Neural cell (in vitro differentiated cells): ENCODE measurements at regions not wholly inside any gene's neighbourhood (a gene's known extent, or its start where the extent isn't known, plus 50 kb on each side); places are given as distances from the start of the nearest gene placed in this dataset.

ENCODE experiments used
- H2AFZ ChIP-seq: fragments of 200-600, 300-800 bp; sonication (generic), shearing (Covaris generic); 2 replicates; pipeline ENCODE4 v1.6.0; 2014; ENCODE audit warnings: low read depth, mild to moderate bottlenecking, antibody characterized with exemption, low read length, moderate library complexity
- H3F3A ChIP-seq: fragments of 200-600 bp; shearing (Covaris generic); 2 replicates; pipeline ENCODE4 v1.6.1; 2016; ENCODE audit warnings: mild to moderate bottlenecking, moderate library complexity, mixed read lengths, antibody characterized with exemption, low read length; ENCODE audit not compliant: insufficient read depth, poor library complexity, severe bottlenecking
- H3K27ac ChIP-seq: fragments of 200-600, 300-800 bp; sonication (generic), shearing (Covaris generic); 2 replicates; pipeline ENCODE4 v1.5.1; 2014; ENCODE audit warnings: mild to moderate bottlenecking, low read length, moderate library complexity
- H3K27me3 ChIP-seq: fragments of 300-800, 200-600 bp; sonication (generic), shearing (Covaris generic); 2 replicates; pipeline ENCODE4 v1.6.0; 2014; ENCODE audit warnings: mild to moderate bottlenecking, low read depth, low read length, moderate library complexity; ENCODE audit not compliant: insufficient read depth
- H3K36me3 ChIP-seq: fragments of 300-800, 200-600 bp; sonication (generic), shearing (Covaris generic); 2 replicates; pipeline ENCODE4 v1.5.1; 2014; ENCODE audit warnings: mild to moderate bottlenecking, antibody characterized with exemption, low read length, moderate library complexity; ENCODE audit not compliant: insufficient read depth
- H3K4me2 ChIP-seq: fragments of 300-800, 200-600 bp; sonication (generic), shearing (Covaris generic); 2 replicates; pipeline ENCODE4 v1.6.0; 2014; ENCODE audit warnings: mild to moderate bottlenecking, low read length
- H3K4me3 ChIP-seq: fragments of 300-800, 200-600 bp; sonication (generic), shearing (Covaris generic); 2 replicates; pipeline ENCODE4 v1.5.1; 2014; ENCODE audit warnings: mild to moderate bottlenecking, low read length, moderate library complexity
- H3K79me2 ChIP-seq: fragments of 200-600 bp; shearing (Covaris generic); replicated peaks from 2 replicates; pipeline ENCODE4 v1.6.0; 2014; ENCODE audit warnings: mild to moderate bottlenecking, low read length, moderate library complexity; ENCODE audit not compliant: insufficient read depth
- H3K9ac ChIP-seq: fragments of 300-800, 200-600 bp; sonication (generic), shearing (Covaris generic); 2 replicates; pipeline ENCODE4 v1.6.1; 2016; ENCODE audit warnings: mild to moderate bottlenecking, low read length, mixed read lengths
- H3K9me2 ChIP-seq: fragments of 200-600 bp; shearing (Covaris generic); 2 replicates; pipeline ENCODE4 v1.6.1; 2016; ENCODE audit warnings: mild to moderate bottlenecking, low read length, mixed read lengths; ENCODE audit not compliant: insufficient read depth
- H3K9me3 ChIP-seq: fragments of 200-600, 300-800 bp; sonication (generic), shearing (Covaris generic); 2 replicates; pipeline ENCODE4 v1.6.1; 2016; ENCODE audit warnings: mild to moderate bottlenecking, mixed run types, low read length, moderate library complexity, mixed read lengths
- H4K20me1 ChIP-seq: fragments of 200-600 bp; shearing (Covaris generic); 2 replicates; pipeline ENCODE4 v1.6.1; 2016; ENCODE audit warnings: mild to moderate bottlenecking, mixed run types; ENCODE audit not compliant: insufficient read depth
- CTCF ChIP-seq: fragments of 450-650 bp; IDR thresholded peaks from 2 replicates; pipeline ENCODE4 v1.5.1; 2014; ENCODE audit warnings: antibody characterized with exemption, mild to moderate bottlenecking, moderate library complexity; ENCODE audit not compliant: poor library complexity, severe bottlenecking
- EP300 ChIP-seq: fragments of 450-650 bp; conservative IDR thresholded peaks from 2 replicates; pipeline ENCODE4 v1.6.1; 2014; ENCODE audit warnings: antibody characterized with exemption, mild to moderate bottlenecking, moderate library complexity; ENCODE audit not compliant: poor library complexity, severe bottlenecking
- EZH2 ChIP-seq: fragments of 200-600, 300-800 bp; shearing (Covaris generic), sonication (generic); IDR thresholded peaks from 2 replicates; pipeline ENCODE4 v1.6.1; 2014; ENCODE audit warnings: antibody characterized with exemption, low read length, borderline replicate concordance, mild to moderate bottlenecking; ENCODE audit not compliant: insufficient read depth, poor library complexity, severe bottlenecking
- MXI1 ChIP-seq: fragments of 450-650 bp; conservative IDR thresholded peaks from 2 replicates; pipeline ENCODE4 v1.6.1; 2014; ENCODE audit warnings: antibody characterized with exemption, mild to moderate bottlenecking; ENCODE audit not compliant: poor library complexity, severe bottlenecking
- POLR2AphosphoS5 ChIP-seq: IDR thresholded peaks from 2 replicates; pipeline ENCODE4 v1.6.1; 2012
- RAD21 ChIP-seq: fragments of 450-650 bp; conservative IDR thresholded peaks from 2 replicates; pipeline ENCODE4 v1.6.1; 2014; ENCODE audit warnings: antibody characterized with exemption, mild to moderate bottlenecking, moderate library complexity
- REST ChIP-seq: IDR thresholded peaks from 2 replicates; pipeline ENCODE4 v1.6.1; 2012; ENCODE audit warnings: borderline replicate concordance
- SMC3 ChIP-seq: fragments of 450-650 bp; conservative IDR thresholded peaks from 2 replicates; pipeline ENCODE4 v1.6.1; 2014; ENCODE audit warnings: antibody characterized with exemption, mild to moderate bottlenecking, moderate library complexity; ENCODE audit not compliant: poor library complexity
- TAF1 ChIP-seq: IDR thresholded peaks from 2 replicates; pipeline ENCODE4 v1.6.1; 2012; ENCODE audit warnings: low read depth

- H3K9me3 ChIP-seq, result no peaks in the 10 kb centered on the region
- H3K4me3 ChIP-seq, result no peak overlapping the region
- H3K79me2 ChIP-seq, result no peaks in the 10 kb centered on the region
- no peaks in the 10 kb centered on the region for H3K27me3 ChIP-seq
- H3K27ac ChIP-seq, result no peak overlapping the region
- no peaks in the 10 kb centered on the region for H3K36me3 ChIP-seq
- no peaks in the 10 kb centered on the region for H4K20me1 ChIP-seq
- H3F3A ChIP-seq, result no peaks in the 10 kb centered on the region
- H3K9ac ChIP-seq, result no peak overlapping the region
- H2AFZ ChIP-seq, result no peak overlapping the region
- TF ChIP-seq RAD21 (no peak), POLR2AphosphoS5 (no peak), SMC3 (no peak), MXI1 (no peak), EP300 (no peak), CTCF (no peak), REST (no peak), EZH2 (no peak), TAF1 (no peak)
- H3K9me2 ChIP-seq, result no peaks in the 10 kb centered on the region
- H3K4me2 ChIP-seq, result no peak overlapping the region
Measured at GRCh38 chr11:47911149-47911548, 63.0 kb upstream of the NUP160 start.

GRCh38 chr11:47908198-47908597, 60.0 kb upstream of the NUP160 start:
- H3K9me3 ChIP-seq, result no peaks in the 10 kb centered on the region
- no peak overlapping the region for H3K4me3 ChIP-seq
- no peaks in the 10 kb centered on the region for H3K36me3 ChIP-seq
- H4K20me1 ChIP-seq, result no peaks in the 10 kb centered on the region
- no peak overlapping the region for H3K9ac ChIP-seq
- H3K27ac ChIP-seq, result no peak overlapping the region
- no peaks in the 10 kb centered on the region for H3K79me2 ChIP-seq
- H3K9me2 ChIP-seq, result no peaks in the 10 kb centered on the region
- no peak for TF ChIP-seq SMC3
- TF ChIP-seq MXI1, result no peak
- TF ChIP-seq POLR2AphosphoS5, result no peak
- TF ChIP-seq REST, result no peak
- TF ChIP-seq EZH2, result no peak
- no peak for TF ChIP-seq RAD21
- no peak for TF ChIP-seq CTCF
- TF ChIP-seq TAF1, result no peak
- no peak for TF ChIP-seq EP300
- H3K27me3 ChIP-seq, result no peaks in the 10 kb centered on the region
- no peak overlapping the region for H3K4me2 ChIP-seq
- H2AFZ ChIP-seq, result no peak overlapping the region
- no peaks in the 10 kb centered on the region for H3F3A ChIP-seq
